Mesendoderm (in vitro differentiated cells): ENCODE measurements at regions not wholly inside any gene's neighbourhood (a gene's known extent, or its start where the extent isn't known, plus 50 kb on each side); places are given as distances from the start of the nearest gene placed in this dataset.

Source experiments
- DNase-seq: peaks from one replicate; pipeline ENCODE4 v3.0.0; 2013
- H2AK5ac ChIP-seq: 2 replicates; pipeline ENCODE4 v1.6.1; 2013; ENCODE audit warnings: low read length, inconsistent platforms
- H2BK120ac ChIP-seq: 2 replicates; pipeline ENCODE4 v1.6.1; 2013; ENCODE audit warnings: low read depth, mild to moderate bottlenecking, low read length, moderate library complexity, mixed read lengths
- H2BK15ac ChIP-seq: replicated peaks from 2 replicates; pipeline ENCODE4 v1.6.1; 2013; ENCODE audit warnings: low read depth, mild to moderate bottlenecking, moderate library complexity
- H2BK5ac ChIP-seq: 2 replicates; pipeline ENCODE4 v1.6.1; 2013; ENCODE audit warnings: low read length, inconsistent platforms
- H3K18ac ChIP-seq: 2 replicates; pipeline ENCODE4 v1.6.1; 2013; ENCODE audit warnings: mild to moderate bottlenecking, low read length, mixed read lengths
- H3K23ac ChIP-seq: one replicate; pipeline ENCODE4 v1.6.1; 2013; ENCODE audit warnings: low read length
- H3K27ac ChIP-seq: 2 replicates; pipeline ENCODE4 v1.5.1; 2013; ENCODE audit warnings: low read depth, mild to moderate bottlenecking, inconsistent platforms, low read length, moderate library complexity
- H3K27me3 ChIP-seq: 2 replicates; pipeline ENCODE4 v1.6.1; 2013; ENCODE audit warnings: low read length, control low read depth, mild to moderate bottlenecking, inconsistent platforms; ENCODE audit not compliant: insufficient read depth, poor library complexity
- H3K36me3 ChIP-seq: 2 replicates; pipeline ENCODE4 v1.6.1; 2013; ENCODE audit warnings: low read length, inconsistent platforms; ENCODE audit not compliant: control insufficient read depth, insufficient read depth
- H3K4ac ChIP-seq: one replicate; pipeline ENCODE4 v1.6.1; 2013; ENCODE audit warnings: low read depth, mild to moderate bottlenecking, low read length, moderate library complexity
- H3K4me1 ChIP-seq: 2 replicates; pipeline ENCODE4 v1.6.1; 2013; ENCODE audit warnings: low read depth, low read length, inconsistent platforms; ENCODE audit not compliant: control insufficient read depth
- H3K4me2 ChIP-seq: 2 replicates; pipeline ENCODE4 v1.6.1; 2013; ENCODE audit warnings: low read length
- H3K4me3 ChIP-seq: 2 replicates; pipeline ENCODE4 v1.5.1; 2013; ENCODE audit warnings: mild to moderate bottlenecking, low read length
- H3K56ac ChIP-seq: one replicate; pipeline ENCODE4 v1.6.1; 2013; ENCODE audit warnings: low read length
- H3K79me1 ChIP-seq: 2 replicates; pipeline ENCODE4 v1.6.1; 2013; ENCODE audit warnings: low read length, inconsistent platforms
- H3K79me2 ChIP-seq: 2 replicates; pipeline ENCODE4 v1.6.1; 2013; ENCODE audit warnings: mild to moderate bottlenecking, low read length; ENCODE audit not compliant: control insufficient read depth, insufficient read depth
- H3K9ac ChIP-seq: 2 replicates; pipeline ENCODE4 v1.6.1; 2013; ENCODE audit warnings: low read length, inconsistent platforms
- H4K5ac ChIP-seq: one replicate; pipeline ENCODE4 v1.6.1; 2013; ENCODE audit warnings: low read length
- H4K8ac ChIP-seq: one replicate; pipeline ENCODE4 v1.6.1; 2013; ENCODE audit warnings: low read depth, mild to moderate bottlenecking, control low read depth, low read length, moderate library complexity
- WGBS: extraction: QIAGEN DNeasy Blood & Tissue Kit; methylation state at CpG from one replicate; pipeline ENCODE4 v1.1.7; 2013; ENCODE audit warnings: low lambda C conversion rate, missing lambda C conversion rate; ENCODE audit not compliant: insufficient coverage; ENCODE audit errors: extremely low coverage; 5-methylcytosine and 5-hydroxymethylcytosine counted together

GRCh38 chr16:79982862-79983261 lies 382.3 kb upstream of the MAF start:
- no peak for DNase-seq
- no peak overlapping the region for H4K8ac ChIP-seq
- no peak overlapping the region for H2AK5ac ChIP-seq
- no peak overlapping the region for H3K23ac ChIP-seq
- H3K4me2 ChIP-seq = no peak overlapping the region
- H3K36me3 ChIP-seq = no peaks in the 10 kb centered on the region
- H3K4ac ChIP-seq = no peak overlapping the region
- H3K4me3 ChIP-seq = no peak overlapping the region
- H2BK120ac ChIP-seq = no peak overlapping the region
- no peak overlapping the region for H2BK15ac ChIP-seq
- no peaks in the 10 kb centered on the region for H3K4me1 ChIP-seq
- H4K5ac ChIP-seq = no peak overlapping the region
- no peak overlapping the region for H3K9ac ChIP-seq
- no CpG with 5 or more reads among the region's 2 CpGs for WGBS
- H3K56ac ChIP-seq = no peak overlapping the region
- no peaks in the 10 kb centered on the region for H3K79me2 ChIP-seq
- H3K79me1 ChIP-seq = no peaks in the 10 kb centered on the region
- H2BK5ac ChIP-seq = no peak overlapping the region
- no peak overlapping the region for H3K27ac ChIP-seq
- no peak overlapping the region for H3K18ac ChIP-seq
- H3K27me3 ChIP-seq = no peaks in the 10 kb centered on the region

DNA sequence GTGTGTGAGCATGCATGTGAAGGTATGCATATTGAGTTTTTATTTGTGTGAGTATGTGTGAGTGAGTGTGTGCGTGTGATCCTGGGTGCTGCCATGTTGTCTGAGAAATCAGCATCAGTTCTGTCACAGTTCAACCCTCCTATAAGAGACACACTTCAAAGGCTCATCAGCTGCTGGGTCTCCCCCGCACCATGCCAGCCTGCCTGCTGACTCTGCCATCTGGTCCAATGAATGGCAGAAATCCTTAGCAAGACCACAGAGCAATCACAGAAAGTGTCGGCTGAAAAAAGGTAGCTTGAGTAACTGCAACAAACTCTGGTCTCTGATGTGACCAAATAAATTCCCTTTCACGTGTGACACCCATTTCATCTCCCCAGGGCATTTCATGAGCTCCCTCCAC lies 381.8 kb upstream of the MAF start:
- Histone ChIP-seq H3K4me1 (no peaks in the 10 kb centered on the region), H4K5ac (no peak overlapping the region), H3K56ac (no peak overlapping the region), H2BK15ac (no peak overlapping the region), H3K36me3 (no peaks in the 10 kb centered on the region), H4K8ac (no peak overlapping the region), H3K9ac (no peak overlapping the region), H3K4me2 (no peak overlapping the region), H3K4me3 (no peak overlapping the region), H3K4ac (no peak overlapping the region), H2BK120ac (no peak overlapping the region), H3K18ac (no peak overlapping the region), H2AK5ac (no peak overlapping the region), H3K27ac (no peak overlapping the region), H3K23ac (no peak overlapping the region), H3K79me1 (no peaks in the 10 kb centered on the region), H2BK5ac (no peak overlapping the region), H3K79me2 (no peaks in the 10 kb centered on the region), H3K27me3 (no peaks in the 10 kb centered on the region)
- no CpG with 5 or more reads among the region's 4 CpGs for WGBS
- DNase-seq = no peak

GRCh38 chr16:79981814-79982213 lies 381.3 kb upstream of the MAF start:
- Histone ChIP-seq H4K5ac (no peak overlapping the region), H2BK15ac (no peak overlapping the region), H3K9ac (no peak overlapping the region), H3K36me3 (no peaks in the 10 kb centered on the region), H3K4ac (no peak overlapping the region), H3K23ac (no peak overlapping the region), H3K79me1 (no peaks in the 10 kb centered on the region), H3K56ac (no peak overlapping the region), H3K79me2 (no peaks in the 10 kb centered on the region), H3K18ac (no peak overlapping the region), H2BK5ac (no peak overlapping the region), H4K8ac (no peak overlapping the region), H2BK120ac (no peak overlapping the region), H2AK5ac (no peak overlapping the region), H3K4me2 (no peak overlapping the region), H3K27me3 (no peaks in the 10 kb centered on the region), H3K4me3 (no peak overlapping the region), H3K27ac (no peak overlapping the region), H3K4me1 (no peaks in the 10 kb centered on the region)
- DNase-seq = no peak
- no CpG with 5 or more reads among the region's 4 CpGs for WGBS

DNA sequence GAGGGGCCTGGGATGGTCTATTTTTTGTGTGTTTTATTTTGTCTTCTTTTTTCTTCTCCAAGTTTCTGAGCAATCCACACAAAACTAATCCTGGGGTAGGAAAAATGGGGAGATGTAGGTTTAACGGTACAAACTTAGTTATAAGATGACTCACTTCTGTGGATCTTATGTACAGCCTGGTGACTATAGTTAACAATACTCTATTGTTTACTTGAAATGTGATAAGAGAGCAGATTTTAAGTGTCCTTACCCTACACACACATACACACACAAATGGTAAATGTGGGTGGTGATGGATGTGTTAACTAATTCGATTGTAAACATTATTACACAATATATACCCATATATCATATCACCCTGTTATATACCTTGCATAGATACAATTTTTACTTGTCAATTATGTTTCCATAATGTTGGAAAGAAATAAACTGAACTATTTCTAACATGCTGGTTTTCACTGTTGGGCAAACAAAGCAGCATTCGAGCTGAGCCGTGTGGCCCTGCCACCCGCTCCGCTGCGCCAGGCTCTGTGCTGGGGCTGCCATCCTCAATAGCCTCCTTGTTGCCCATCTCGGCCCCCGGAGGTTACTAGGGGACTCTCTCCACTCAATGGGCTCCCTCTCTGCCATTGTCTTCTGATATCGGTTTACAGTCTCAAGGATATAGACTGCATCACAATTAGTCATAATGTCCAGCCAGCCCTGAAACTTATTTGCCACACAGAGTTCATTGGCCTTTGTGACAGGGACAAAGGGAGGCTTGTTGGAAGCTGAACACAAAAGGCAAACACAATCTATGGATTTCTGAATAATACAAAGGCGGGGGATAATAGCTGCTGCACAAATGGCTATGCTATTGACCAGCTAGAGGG lies 380.3 kb upstream of the MAF start:
- H2AK5ac ChIP-seq = no peak overlapping the region
- H3K4me3 ChIP-seq = no peak overlapping the region
- H3K4me2 ChIP-seq = no peak overlapping the region
- no peak overlapping the region for H2BK120ac ChIP-seq
- H3K9ac ChIP-seq = no peak overlapping the region
- WGBS = no CpG with 5 or more reads among the region's 11 CpGs
- H4K5ac ChIP-seq = no peak overlapping the region
- no peaks in the 10 kb centered on the region for H3K4me1 ChIP-seq
- no peaks in the 10 kb centered on the region for H3K79me1 ChIP-seq
- no peak overlapping the region for H3K18ac ChIP-seq
- no peak overlapping the region for H2BK5ac ChIP-seq
- H3K27ac ChIP-seq = no peak overlapping the region
- no peaks in the 10 kb centered on the region for H3K27me3 ChIP-seq
- H4K8ac ChIP-seq = no peak overlapping the region
- no peak for DNase-seq
- H3K4ac ChIP-seq = no peak overlapping the region
- no peaks in the 10 kb centered on the region for H3K36me3 ChIP-seq
- H3K23ac ChIP-seq = no peak overlapping the region
- H3K79me2 ChIP-seq = no peaks in the 10 kb centered on the region
- H2BK15ac ChIP-seq = no peak overlapping the region
- no peak overlapping the region for H3K56ac ChIP-seq

- H3K4ac ChIP-seq = no peak overlapping the region
- no peak overlapping the region for H2AK5ac ChIP-seq
- H3K18ac ChIP-seq = no peak overlapping the region
- H3K23ac ChIP-seq = no peak overlapping the region
- H2BK15ac ChIP-seq = no peak overlapping the region
- DNase-seq = no peak
- no peak overlapping the region for H3K27ac ChIP-seq
- H4K5ac ChIP-seq = no peak overlapping the region
- no peaks in the 10 kb centered on the region for H3K79me2 ChIP-seq
- no peak overlapping the region for H3K4me2 ChIP-seq
- H2BK120ac ChIP-seq = no peak overlapping the region
- no peak overlapping the region for H4K8ac ChIP-seq
- no peak overlapping the region for H3K56ac ChIP-seq
- no peaks in the 10 kb centered on the region for H3K4me1 ChIP-seq
- H3K9ac ChIP-seq = no peak overlapping the region
- H3K79me1 ChIP-seq = no peaks in the 10 kb centered on the region
- H3K36me3 ChIP-seq = no peaks in the 10 kb centered on the region
- no peak overlapping the region for H2BK5ac ChIP-seq
- H3K4me3 ChIP-seq = no peak overlapping the region
- WGBS = no CpG with 5 or more reads among the region's 9 CpGs
- no peaks in the 10 kb centered on the region for H3K27me3 ChIP-seq
Observed at GRCh38 chr16:79977940-79978836, 377.7 kb upstream of the MAF start.
